DOHH2 (cell line): ENCODE measurements at regions not wholly inside any gene's neighbourhood (a gene's known extent, or its start where the extent isn't known, plus 50 kb on each side); places are given as distances from the start of the nearest gene placed in this dataset.

Experiments
- H3F3A ChIP-seq: fragments of 200-600 bp; sonication (generic), shearing (Covaris generic); 2 replicates; pipeline ENCODE4 v1.6.0; 2016; ENCODE audit warnings: antibody characterized with exemption, mild to moderate bottlenecking; ENCODE audit not compliant: control insufficient read depth, insufficient read depth
- H3K27ac ChIP-seq: fragments of 200-600 bp; sonication (generic); 2 replicates; pipeline ENCODE4 v1.5.1; 2014; ENCODE audit warnings: low read depth, mild to moderate bottlenecking, low read length, moderate library complexity
- H3K27me3 ChIP-seq: fragments of 200-600 bp; sonication (generic); 2 replicates; pipeline ENCODE4 v1.6.1; 2014; ENCODE audit warnings: mild to moderate bottlenecking, low read length, mixed read lengths; ENCODE audit not compliant: control insufficient read depth
- H3K36me3 ChIP-seq: fragments of 200-600 bp; sonication (generic); 2 replicates; pipeline ENCODE4 v1.6.1; 2014; ENCODE audit warnings: mild to moderate bottlenecking, low read length, moderate library complexity, mixed read lengths; ENCODE audit not compliant: control insufficient read depth
- H3K4me1 ChIP-seq: fragments of 200-600 bp; sonication (generic); 2 replicates; pipeline ENCODE4 v1.6.1; 2014; ENCODE audit warnings: mild to moderate bottlenecking, low read length, mixed read lengths; ENCODE audit not compliant: control insufficient read depth
- H3K4me2 ChIP-seq: fragments of 200-600 bp; sonication (generic); 2 replicates; pipeline ENCODE4 v1.6.0; 2014; ENCODE audit warnings: mild to moderate bottlenecking, low read length, moderate library complexity
- H3K4me3 ChIP-seq: fragments of 200-600 bp; sonication (generic); 2 replicates; pipeline ENCODE4 v1.5.1; 2014; ENCODE audit warnings: mild to moderate bottlenecking, low read length, mixed read lengths
- H3K79me2 ChIP-seq: fragments of 200-600 bp; sonication (generic); 2 replicates; pipeline ENCODE4 v1.6.1; 2014; ENCODE audit warnings: mild to moderate bottlenecking, low read length, mixed read lengths; ENCODE audit not compliant: control insufficient read depth
- H3K9me2 ChIP-seq: fragments of 200-600 bp; sonication (generic); replicated peaks from 2 replicates; pipeline ENCODE4 v1.6.1; 2014; ENCODE audit warnings: mild to moderate bottlenecking, low read length, mixed read lengths; ENCODE audit not compliant: control insufficient read depth
- H3K9me3 ChIP-seq: fragments of 200-600 bp; sonication (generic); 2 replicates; pipeline ENCODE4 v1.6.1; 2014; ENCODE audit warnings: antibody characterized with exemption, low read length, mixed read lengths; ENCODE audit not compliant: control insufficient read depth, insufficient read depth
- H4K20me1 ChIP-seq: fragments of 200-600 bp; sonication (generic); 2 replicates; pipeline ENCODE4 v1.6.0; 2014; ENCODE audit warnings: low read depth, mild to moderate bottlenecking, antibody characterized with exemption, low read length, moderate library complexity; ENCODE audit not compliant: control insufficient read depth, insufficient read depth
- EZH2phosphoT487 ChIP-seq: fragments of 200-600 bp; sonication (generic); IDR thresholded peaks from 2 replicates; pipeline ENCODE4 v1.6.1; 2017; ENCODE audit warnings: borderline replicate concordance, mild to moderate bottlenecking, antibody characterized with exemption, low read length, moderate library complexity, mixed read lengths
- TF ChIP-seq, protein P1 (sequence below): fragments of 200-600 bp; sonication (generic); IDR thresholded peaks from one replicate; pipeline ENCODE4 v1.5.1; 2014; ENCODE audit warnings: antibody characterized with exemption, mild to moderate bottlenecking, low read depth, low read length; ENCODE audit not compliant: poor library complexity, severe bottlenecking

DNA sequence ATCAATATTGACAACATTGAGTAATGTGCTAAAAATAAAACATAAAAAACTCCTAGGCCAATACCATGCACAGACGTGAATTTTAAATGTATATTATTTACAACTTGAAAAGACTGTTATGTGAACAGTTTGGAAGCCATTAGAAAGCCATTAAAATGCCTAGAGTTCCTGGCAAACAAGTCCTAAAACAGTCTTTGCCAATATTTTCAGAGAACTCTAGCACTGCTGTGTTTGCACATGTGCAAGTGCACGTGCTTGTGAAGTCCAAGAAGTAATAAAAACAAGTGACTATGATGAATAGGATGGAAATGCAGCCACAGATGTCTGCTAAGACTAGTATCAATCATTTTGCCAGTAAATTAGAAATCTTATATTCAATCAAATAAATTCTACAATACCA is 1447.6 kb downstream of the GRIK2 start:
- no peaks in the 10 kb centered on the region for H3K27me3 ChIP-seq
- no peaks in the 10 kb centered on the region for H3K4me1 ChIP-seq
- TF ChIP-seq, protein P1, sequence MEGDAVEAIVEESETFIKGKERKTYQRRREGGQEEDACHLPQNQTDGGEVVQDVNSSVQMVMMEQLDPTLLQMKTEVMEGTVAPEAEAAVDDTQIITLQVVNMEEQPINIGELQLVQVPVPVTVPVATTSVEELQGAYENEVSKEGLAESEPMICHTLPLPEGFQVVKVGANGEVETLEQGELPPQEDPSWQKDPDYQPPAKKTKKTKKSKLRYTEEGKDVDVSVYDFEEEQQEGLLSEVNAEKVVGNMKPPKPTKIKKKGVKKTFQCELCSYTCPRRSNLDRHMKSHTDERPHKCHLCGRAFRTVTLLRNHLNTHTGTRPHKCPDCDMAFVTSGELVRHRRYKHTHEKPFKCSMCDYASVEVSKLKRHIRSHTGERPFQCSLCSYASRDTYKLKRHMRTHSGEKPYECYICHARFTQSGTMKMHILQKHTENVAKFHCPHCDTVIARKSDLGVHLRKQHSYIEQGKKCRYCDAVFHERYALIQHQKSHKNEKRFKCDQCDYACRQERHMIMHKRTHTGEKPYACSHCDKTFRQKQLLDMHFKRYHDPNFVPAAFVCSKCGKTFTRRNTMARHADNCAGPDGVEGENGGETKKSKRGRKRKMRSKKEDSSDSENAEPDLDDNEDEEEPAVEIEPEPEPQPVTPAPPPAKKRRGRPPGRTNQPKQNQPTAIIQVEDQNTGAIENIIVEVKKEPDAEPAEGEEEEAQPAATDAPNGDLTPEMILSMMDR: no peak
- TF ChIP-seq EZH2phosphoT487: no peak

DNA sequence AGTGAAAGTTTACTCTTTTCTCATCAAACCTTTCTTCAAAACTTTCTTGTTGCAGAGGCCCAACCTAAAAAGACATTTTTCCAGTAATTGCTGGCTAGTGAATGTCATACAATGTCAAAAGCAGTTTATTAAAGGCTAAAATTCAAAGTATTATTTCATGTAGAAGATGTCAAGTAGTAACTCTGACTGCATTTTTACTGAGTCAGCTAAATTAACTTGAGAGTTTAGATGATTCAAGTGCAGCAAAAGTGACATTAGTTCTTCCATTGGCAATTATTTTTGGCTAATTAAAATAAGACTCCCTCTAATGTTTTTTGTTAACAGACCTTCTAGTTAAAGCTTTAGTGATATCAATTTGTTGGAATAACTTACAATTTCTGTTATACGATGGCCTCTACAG is 1438.5 kb downstream of the GRIK2 start:
- Histone ChIP-seq H3K9me2 (no peaks in the 10 kb centered on the region), H4K20me1 (no peaks in the 10 kb centered on the region), H3F3A (no peaks in the 10 kb centered on the region), H3K79me2 (no peaks in the 10 kb centered on the region), H3K4me3 (no peak overlapping the region), H3K27me3 (no peaks in the 10 kb centered on the region), H3K9me3 (no peaks in the 10 kb centered on the region), H3K4me1 (no peaks in the 10 kb centered on the region), H3K36me3 (no peaks in the 10 kb centered on the region), H3K4me2 (no peak overlapping the region), H3K27ac (no peak overlapping the region)
- no peak for TF ChIP-seq EZH2phosphoT487
- TF ChIP-seq, protein P1: no peak

More for the DNA sequence above, 1447.6 kb downstream of the GRIK2 start:
- no peaks in the 10 kb centered on the region for H4K20me1 ChIP-seq
- H3K9me3 ChIP-seq: no peaks in the 10 kb centered on the region
- no peak overlapping the region for H3K4me2 ChIP-seq
- no peaks in the 10 kb centered on the region for H3K9me2 ChIP-seq
- H3K27ac ChIP-seq: no peak overlapping the region
- no peaks in the 10 kb centered on the region for H3K36me3 ChIP-seq
- no peaks in the 10 kb centered on the region for H3F3A ChIP-seq
- no peaks in the 10 kb centered on the region for H3K79me2 ChIP-seq
- H3K4me3 ChIP-seq: no peak overlapping the region

DNA sequence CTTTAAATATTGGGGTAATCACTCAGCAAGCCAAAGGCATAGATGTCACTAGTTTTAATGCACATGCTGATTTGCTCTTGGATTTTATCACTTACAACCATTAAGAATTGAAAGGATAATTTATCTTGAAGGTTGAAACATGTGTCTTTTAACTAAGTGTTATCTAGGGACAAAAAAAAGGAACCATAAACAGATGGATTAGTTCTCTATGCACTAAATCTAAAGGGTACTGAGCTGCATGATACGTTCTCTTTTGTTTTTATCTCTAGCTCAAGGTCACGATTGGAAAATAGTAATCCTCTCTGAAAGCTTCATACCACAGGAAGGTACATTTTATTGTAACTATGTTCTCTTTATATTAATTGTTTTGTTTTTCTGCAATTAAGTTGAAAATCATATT is 1426.6 kb downstream of the GRIK2 start:
- TF ChIP-seq EZH2phosphoT487: no peak
- TF ChIP-seq, protein P1: no peak
- Histone ChIP-seq H3F3A (no peaks in the 10 kb centered on the region), H3K27me3 (no peaks in the 10 kb centered on the region), H3K36me3 (no peaks in the 10 kb centered on the region), H3K4me2 (no peak overlapping the region), H4K20me1 (no peaks in the 10 kb centered on the region), H3K27ac (no peak overlapping the region), H3K9me2 (no peaks in the 10 kb centered on the region), H3K4me3 (no peak overlapping the region), H3K79me2 (no peaks in the 10 kb centered on the region), H3K4me1 (no peaks in the 10 kb centered on the region), H3K9me3 (no peaks in the 10 kb centered on the region)

DNA sequence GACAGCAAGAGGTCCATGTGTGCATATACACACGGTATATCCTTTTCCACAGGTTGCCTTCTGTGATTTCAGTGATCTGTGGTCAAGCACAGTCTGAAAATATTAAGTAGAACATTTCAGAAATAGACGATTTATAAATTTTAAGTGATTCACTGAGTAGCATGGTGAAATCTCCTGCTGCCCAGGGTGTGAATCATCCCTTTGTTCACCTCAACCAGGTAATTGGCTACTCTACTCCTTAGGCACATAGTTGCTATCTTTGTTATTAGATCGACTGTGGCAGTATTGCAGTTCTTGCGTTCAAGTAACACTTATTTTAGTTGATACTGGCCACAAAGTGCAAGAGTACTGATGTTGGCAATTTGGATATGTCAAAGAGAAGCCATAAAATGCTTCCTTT is 1421.7 kb downstream of the GRIK2 start:
- no peaks in the 10 kb centered on the region for H3K36me3 ChIP-seq
- no peaks in the 10 kb centered on the region for H3K79me2 ChIP-seq
- H3K9me3 ChIP-seq: no peaks in the 10 kb centered on the region
- H3F3A ChIP-seq: no peaks in the 10 kb centered on the region
- no peak overlapping the region for H3K4me3 ChIP-seq
- H3K9me2 ChIP-seq: no peaks in the 10 kb centered on the region
- no peak overlapping the region for H3K27ac ChIP-seq
- no peaks in the 10 kb centered on the region for H4K20me1 ChIP-seq
- no peaks in the 10 kb centered on the region for H3K4me1 ChIP-seq
- TF ChIP-seq, protein P1: no peak
- TF ChIP-seq EZH2phosphoT487: no peak
- H3K4me2 ChIP-seq: no peak overlapping the region
- no peaks in the 10 kb centered on the region for H3K27me3 ChIP-seq
